COLO829 (cell line): ENCODE measurements at regions not wholly inside any gene's neighbourhood (a gene's known extent, or its start where the extent isn't known, plus 50 kb on each side); places are given as distances from the start of the nearest gene placed in this dataset.
A peak's percentile ranks its signal among the peaks of the same experiment; 100 is the strongest.

Experiments used
- DNase-seq: peaks from one replicate; pipeline ENCODE4 v3.0.0; 2012; ENCODE audit warnings: low spot score

DNA sequence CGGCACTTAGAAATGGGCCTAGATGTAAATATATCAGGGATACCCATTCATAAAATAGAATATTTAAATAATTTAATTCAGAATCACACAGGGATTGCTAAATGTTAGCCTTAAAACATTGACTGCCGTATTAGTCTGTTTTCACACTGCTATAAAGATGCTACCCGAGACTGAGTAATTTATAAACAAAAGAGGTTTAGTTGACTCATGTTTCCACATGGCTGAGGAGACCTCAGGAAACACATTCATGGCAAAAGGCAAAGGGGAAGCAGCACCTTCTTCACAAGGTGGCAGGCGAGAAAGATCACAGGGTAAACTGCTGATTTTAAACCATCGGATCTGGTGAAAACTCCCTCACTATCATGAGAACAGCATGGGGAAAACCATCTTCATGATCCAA lies 223.6 kb upstream of the GULP1 start:
- no peak for DNase-seq

DNA sequence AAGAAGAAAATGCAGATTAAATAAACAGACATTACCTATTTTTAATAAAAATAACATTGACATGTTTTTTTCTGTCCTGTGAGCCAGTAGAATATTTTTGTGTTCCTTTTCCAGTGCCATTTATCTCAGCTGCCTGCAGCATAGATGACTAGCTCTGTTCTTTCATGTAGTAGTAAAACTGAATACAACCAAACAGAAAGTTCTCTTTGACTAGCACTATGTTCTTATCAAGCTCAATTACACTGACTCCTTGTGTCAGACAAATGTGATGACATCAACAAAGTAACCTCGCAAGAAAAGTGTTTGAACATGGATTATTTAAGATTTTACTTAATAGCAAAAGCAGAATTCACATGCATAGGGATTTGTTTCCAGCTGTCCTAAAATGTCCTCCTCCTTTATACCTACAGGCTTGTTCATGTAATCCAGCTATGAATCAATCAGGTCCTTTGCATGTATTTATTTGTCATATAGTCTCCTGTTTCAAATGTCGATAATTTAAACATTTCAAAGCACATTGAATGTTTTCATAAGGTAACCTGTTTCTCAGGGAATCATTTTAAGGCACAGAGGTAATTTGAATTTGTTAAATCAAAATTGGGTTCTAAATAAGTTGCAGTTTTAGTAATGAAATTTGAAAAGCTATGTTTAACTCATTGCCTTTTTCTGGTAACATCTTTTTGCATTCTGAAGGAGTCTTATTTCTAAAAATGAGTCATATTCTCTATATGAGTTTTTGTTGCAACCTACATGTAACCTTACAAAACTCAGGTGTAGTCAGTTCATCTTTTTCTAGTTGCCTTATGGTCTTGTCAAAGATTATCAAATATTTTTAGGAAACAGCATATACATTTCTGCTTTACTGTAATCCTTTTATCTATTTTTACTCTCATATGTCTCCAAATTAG lies 215.3 kb upstream of the GULP1 start:
- DNase-seq = peak; percentile 5

DNA sequence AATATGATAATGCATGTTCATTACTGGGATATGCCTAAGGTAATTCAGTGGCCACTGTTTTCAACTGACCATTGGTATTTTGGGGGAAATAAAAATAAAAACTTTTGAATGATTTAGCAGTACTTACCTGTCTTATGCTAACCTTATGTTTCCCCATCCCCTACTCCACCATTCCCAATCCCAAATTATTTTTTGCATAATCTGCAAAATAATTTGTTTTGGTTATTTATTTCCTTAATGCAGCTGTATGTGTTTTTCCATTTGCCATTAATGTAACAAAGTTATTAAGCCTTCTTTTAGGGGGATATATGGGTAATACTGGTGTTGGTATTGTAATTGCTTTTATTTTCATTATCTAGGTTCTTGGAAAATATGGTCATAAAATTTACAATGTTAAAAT lies 213.9 kb upstream of the GULP1 start:
- DNase-seq = no peak

DNA sequence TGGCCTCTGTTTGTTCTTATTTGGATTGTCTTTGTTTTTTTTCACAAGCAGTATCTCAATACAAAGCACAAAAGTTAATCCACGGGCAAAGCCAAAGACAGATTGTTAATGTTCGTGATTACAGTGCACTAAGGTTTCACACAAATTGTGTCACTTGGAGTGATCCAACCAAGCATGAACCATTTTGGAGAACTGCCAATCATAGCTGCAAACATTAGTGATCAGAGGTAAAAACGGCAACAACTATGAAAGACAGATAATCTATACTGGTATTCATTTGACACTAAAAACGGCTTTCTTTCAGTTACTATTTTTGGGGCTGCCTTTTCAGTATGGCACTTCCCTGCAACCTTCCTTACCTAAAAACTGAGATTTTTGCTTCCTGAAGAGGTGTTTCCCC lies 213.1 kb upstream of the GULP1 start:
- no peak for DNase-seq

DNA sequence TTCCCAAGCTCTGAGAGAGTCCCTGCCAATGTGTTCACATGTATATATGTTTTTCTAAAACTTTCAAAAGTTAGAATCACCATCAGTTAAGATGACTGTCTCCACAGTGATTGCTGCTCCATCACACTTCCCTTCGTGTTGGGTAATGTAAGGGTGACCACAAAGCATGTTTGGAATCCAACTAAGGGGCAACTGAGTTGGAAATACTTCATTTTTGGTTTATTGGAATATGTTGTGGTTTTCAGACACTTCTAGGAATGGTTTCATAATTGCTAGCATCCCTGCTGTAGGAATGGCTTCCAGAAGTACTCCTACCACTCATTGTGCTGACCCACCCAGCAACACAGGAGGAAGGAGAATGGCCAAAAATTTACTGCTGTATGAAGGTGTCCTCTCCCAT lies 212.5 kb upstream of the GULP1 start:
- DNase-seq = no peak

DNA sequence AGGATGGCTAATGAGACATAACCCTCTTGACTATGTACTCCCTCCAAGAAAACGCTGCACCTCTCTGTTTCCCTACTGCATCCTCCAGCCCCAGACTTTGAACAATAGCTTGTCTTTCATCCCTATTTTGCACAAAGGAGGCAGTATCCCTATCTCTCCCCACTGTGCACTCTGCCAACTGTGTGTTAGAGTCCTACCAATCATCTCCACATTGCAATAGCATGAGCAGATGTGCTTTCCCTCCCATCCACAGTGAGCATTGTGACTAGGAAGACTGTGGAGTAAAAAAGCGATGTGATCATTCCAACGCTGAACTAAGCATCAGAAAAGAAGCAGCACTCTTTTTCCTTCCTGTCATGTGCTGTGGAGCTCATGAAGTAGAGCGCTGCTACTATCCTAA lies 206.3 kb upstream of the GULP1 start:
- no peak for DNase-seq

DNA sequence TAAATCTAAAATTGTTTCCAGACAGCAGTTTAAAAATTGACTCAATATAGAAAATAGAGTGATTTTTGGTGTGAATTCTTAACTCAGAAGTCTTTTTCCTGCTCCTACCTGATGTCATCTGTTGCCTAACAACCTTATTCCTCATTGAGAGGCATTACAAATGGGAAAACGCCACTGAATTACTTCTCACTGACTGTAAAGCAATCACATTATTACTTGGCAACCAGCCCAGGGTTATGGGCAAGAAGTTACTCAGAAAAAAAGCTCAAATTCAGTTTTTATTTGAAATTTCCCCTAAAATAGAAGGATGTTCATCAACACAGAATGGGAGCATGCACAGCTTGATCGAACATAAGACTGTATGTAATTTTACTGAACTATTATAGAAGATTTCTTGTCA lies 201.8 kb upstream of the GULP1 start:
- DNase-seq = no peak

DNA sequence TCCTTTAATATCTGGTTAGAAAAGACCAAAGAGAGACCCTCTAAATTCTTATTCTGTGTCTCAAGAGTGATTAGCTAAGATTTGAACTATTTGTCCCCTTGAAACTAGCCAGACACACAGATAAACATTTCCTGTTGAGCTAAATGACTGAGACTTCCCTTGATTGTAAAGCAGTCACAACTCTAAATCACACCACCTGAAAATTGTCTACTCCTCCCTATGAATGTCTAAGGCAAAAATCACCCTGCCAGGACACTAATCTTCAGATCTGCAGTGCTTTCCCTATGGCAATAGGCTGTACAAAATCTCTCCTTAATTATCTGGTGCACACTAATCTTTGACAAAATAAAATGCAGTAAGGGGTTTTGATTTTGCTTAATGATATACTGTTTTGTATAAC lies 200.5 kb upstream of the GULP1 start:
- no peak for DNase-seq

DNA sequence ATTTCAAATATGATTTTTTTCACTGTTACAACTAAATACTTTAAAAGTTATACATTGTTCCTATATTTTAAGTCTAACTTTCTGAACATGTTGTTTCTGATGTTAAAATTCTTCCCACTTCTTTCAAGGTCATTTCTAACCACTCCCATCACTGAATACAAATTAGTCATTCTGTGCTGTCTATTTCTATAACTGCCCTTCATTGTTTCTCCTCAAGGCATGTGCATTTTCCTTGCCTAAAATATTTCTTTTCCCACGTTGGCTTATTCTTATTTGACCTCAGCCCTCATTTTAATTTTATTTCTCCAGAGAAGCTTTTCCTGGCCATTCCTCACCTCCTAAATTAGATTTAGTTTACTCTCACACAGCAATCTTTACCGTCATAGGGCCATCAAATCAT lies 198.9 kb upstream of the GULP1 start:
- no peak for DNase-seq

DNA sequence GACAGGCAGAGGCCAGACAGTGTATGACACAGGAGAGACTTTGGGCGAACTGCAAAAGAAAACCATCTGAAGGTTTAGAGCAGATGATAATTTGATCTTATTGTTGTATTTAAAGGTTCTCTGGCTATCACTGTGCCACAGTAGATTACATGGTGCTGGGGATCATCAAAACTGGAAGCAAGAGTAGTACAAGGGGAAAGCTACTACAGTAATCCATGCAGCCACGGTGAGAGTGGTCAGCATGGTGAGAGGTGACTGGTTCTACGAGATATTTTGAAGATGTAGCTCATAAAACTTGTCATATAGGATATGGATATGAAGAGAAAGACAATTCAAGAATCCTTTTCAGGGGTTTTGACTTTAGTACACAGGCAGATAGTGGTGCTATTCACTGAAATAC lies 194.8 kb upstream of the GULP1 start:
- DNase-seq = no peak

DNA sequence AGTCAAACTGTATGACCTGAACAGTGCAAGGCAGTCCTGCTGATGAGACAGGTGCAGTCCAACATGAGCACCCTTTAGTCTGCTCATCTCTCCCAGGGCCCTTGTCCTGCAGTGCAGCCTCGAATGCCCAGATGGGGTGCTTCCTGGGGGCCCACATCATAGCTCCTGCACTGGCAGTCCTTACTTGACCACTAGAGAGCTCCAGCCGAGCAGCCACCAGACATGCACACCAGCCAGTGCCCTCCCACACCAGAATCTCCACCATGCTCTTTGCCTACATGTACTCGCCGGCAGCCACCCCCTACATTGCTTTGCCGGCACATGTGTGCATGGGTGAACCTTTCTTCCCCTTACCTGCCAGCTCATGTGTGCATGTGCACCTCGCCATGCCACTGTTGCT lies 188.8 kb upstream of the GULP1 start:
- DNase-seq = no peak

DNA sequence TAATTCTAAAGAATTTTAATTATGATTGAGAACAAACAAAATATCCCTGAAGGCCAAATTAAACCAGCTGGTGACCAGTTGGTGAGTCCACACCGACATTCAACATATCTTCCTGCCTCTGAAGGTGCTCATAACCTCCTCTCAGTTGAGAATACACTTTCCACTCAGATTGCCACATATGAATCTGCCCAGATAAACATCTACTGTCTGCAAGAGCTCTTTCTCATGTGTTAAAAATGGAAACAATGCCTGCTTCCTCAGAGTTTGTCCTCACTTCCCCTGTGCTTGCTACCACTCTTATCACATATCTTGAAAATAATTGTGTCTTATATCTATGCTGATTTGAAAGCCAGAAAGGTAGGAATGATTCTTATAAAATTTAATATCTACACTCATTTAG lies 177.7 kb upstream of the GULP1 start:
- DNase-seq = no peak

DNA sequence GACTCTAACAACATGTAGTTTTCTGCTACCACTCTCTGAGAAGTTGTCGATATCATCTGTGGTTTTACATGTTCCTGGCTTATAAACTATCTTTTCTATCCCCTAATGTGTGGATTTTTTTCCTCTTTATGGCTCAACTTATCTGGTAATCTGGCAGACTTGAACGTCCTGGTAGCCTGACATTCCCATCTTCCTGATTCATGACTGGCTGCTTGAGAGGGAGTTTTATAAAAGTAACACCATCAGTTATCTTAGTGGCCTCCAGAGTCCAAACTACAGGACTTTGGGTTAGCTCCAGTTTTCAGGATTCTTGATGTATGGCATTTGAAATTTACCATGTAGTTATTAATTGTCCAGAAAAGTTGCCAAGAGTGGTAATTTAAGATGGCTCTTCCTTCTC lies 174.0 kb upstream of the GULP1 start:
- DNase-seq = no peak

DNA sequence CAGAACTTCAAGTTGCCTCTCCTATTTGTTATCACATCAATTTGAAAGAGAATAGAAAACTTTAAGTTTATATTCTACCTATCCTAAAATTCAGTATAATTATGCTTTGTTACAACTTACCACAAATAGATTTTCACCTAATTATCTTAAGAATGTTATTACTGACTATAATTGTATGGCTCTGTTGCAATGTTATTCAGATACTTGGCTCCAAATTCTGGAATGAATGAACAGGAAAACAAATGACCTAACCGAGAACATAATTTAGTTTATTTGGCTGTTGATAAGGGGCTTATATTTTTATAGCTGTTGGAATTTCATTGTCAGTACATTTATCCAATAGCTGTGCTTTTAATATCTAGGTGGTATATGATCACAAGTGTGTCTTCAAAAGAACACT lies 173.2 kb upstream of the GULP1 start:
- no peak for DNase-seq

DNA sequence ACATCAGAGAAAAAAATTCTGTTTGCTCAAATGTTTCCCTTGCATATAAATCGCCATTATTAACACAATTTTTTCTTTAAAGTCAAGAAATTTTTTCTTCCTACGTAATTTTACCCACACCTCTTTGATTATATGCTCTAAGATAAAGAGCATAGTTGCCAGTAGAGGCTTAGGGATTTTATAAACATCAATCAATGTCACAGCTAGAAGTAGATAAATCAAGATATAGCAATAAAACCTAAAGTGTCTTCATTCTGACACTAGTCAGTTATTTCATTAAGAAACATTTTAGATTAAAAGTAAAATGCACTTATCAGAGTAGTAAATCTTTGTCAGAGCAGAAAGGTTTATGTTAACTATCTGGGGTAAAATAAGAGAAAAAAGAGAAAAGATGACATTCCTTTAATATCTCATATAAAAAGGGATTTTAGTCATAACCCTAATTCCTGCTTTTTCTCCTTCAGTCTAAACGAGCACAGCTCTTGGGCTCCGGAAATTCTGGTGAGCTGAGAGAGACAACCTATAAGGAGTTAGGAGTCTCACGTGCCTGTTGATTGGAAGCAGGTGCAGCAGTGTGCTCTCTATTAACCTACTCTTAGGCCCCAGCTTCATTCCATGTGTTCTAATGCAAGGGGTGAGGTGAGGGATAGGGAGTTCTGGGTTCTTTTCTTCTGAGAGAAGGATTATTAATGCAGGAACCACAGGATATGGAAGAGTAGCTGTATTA lies 172.4 kb upstream of the GULP1 start:
- no peak for DNase-seq

DNA sequence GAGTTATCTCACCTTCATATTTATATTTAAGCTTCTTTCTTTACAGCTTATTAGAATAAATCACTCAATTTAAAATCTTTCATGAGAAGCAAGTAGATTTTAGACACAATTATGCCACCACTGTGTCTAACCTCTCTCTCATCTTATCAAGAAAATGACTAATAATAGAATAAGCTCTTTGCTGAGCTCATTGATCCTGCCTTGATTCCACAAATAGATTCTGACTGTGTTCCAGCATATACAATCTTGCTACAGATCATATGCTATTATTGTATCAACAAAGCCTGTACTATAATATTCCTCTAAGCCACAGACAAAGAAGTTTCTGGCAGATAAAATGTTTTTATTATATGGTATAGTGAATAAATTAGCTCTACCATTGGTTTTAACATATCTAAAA lies 168.7 kb upstream of the GULP1 start:
- no peak for DNase-seq

DNA sequence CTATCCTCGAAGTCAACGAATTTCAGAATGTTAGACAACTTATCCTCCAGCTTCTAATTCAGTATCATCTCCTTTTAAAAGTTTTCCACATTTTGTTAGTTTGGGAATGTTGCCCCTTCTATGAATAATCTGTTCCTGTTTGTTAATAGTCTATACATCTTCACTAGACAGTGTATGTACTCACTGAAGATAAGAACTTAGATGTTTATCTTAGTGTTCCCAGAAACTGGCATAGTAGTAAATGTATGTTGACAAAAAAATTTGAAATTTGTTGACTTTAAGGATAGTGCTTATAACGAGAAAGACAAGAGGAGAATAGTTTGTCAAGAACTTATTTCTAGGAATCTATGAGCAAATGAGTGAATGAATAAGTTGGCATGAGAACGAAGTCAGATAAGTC lies 162.0 kb upstream of the GULP1 start:
- DNase-seq = no peak

DNA sequence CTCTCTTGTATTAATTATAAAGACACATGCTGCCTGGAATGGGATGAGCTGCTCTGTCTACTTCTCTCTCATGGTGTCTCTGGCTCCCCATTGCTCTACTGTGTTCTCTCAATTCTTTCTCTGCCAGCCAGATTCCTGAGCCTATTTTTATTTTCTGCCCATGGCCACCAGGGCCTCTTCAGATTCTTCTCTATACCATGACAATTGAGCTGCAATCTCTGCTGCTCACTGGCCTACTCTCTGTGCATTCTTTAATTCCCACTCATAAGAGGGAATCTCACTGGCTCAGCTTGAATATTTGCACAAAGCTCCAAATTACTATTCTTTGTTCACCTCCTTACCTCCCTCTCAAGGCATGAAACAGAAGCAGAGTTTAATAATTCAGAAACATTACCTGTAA lies 161.4 kb upstream of the GULP1 start:
- DNase-seq = no peak

DNA sequence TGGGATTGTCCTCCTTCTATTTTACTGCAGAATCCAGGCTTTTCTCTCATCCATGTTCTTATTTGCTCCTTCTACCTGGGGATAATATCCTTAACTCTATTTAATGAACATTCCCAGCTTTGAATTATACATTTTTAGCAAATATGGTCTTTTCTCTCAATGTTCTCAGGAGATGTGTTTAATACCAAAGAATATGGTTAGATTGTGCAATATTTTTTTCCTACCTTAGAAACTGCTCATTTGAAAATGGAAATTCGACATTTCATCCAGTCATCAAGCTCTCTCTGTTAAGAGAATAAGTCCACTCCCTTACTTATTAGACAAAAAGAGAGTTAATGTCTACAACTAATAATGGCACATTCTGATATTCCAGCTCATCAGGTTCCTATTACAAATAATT lies 160.4 kb upstream of the GULP1 start:
- DNase-seq = no peak

DNA sequence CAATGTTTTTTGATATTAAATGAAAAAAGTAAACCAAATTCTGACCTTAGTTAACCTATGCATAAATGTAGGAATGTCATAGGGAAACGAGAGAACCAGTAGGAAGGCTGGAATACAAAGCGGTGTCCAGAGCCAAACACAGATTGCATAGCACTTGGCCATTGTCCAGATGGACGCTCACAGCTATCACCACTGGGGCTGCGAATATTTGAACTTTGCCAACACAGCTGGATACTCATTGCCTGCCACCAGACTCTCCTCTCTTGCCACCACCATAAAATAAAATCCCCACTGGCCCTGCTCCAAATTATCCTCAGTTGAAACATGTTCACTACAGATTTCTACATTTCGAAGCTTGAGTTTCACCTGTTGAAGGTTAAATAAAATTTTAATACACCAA lies 159.3 kb upstream of the GULP1 start:
- DNase-seq = no peak

DNA sequence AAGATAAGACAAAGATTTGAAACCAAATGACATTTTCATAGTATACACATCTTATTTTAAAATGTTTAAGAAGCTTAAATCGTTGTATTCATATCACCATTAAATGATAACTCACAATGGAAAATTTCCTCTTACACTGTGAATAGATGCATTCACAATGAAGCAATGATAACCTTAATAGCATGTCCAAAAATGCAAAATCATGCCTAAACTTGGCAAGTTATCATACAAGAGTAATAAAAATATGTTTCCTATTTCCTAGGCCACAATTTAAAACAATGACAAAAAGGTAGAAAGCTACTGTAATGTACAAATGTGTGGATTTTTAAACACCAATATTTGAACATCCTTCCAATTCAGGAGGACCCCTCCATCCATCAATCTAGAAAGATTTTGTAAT lies 157.4 kb upstream of the GULP1 start:
- DNase-seq = no peak

DNA sequence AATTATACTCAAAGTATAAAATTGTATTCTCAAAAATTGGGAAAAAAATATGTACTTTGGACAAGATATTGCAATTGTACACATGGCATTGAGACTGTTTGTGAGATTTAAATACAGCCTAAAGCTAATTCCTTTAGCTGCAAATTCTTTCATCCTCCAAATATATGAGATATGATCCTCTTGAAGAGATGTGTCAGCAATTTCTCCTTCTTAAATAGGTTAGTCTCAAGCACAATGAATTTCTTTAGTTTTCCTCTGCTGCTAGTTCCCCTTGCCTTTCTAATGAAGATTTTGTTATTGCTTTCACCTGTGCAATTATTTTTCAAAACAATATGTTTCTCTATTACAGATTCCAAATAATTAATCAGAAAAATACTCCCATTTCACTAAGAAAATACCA lies 153.4 kb upstream of the GULP1 start:
- no peak for DNase-seq

DNA sequence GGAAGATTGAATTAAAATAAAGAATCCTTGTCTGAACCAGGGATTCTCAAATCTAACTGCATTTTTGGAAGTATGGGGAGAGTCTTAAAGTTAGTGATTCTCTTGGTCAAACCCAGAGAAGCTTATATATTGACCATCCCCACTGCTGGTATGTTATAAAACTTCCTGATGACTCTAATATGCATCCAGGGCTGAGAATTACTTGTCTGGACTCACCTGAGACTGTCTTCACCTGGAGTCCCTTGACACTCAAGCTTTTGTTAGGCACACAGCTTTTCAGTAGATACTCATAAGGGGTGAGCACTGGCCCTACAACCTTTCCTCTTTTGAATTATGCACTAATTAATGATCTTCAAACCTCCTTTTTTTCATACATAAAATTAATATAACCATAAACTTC lies 149.6 kb upstream of the GULP1 start:
- no peak for DNase-seq
